HEK293 (cell line): ENCODE measurements at regions not wholly inside any gene's neighbourhood (a gene's known extent, or its start where the extent isn't known, plus 50 kb on each side); places are given as distances from the start of the nearest gene placed in this dataset.

Experiments
- BCL11A ChIP-seq: fragments of 450-650 bp; formaldehyde crosslinking; IDR thresholded peaks from 2 replicates; pipeline ENCODE4 v1.5.1; 2016; ENCODE audit warnings: low read depth, missing biosample characterization, missing genetic modification characterization
- TRIM28 ChIP-seq: IDR thresholded peaks from 2 replicates; pipeline ENCODE4 v1.6.1; 2011; ENCODE audit warnings: low read length, control low read depth, borderline replicate concordance
- ZBTB7A ChIP-seq: fragments of 450-650 bp; formaldehyde crosslinking; IDR thresholded peaks from 2 replicates; pipeline ENCODE4 v1.5.1; 2016; ENCODE audit warnings: low read depth, missing biosample characterization, missing genetic modification characterization
- ZNF302 ChIP-seq: fragments of 450-650 bp; formaldehyde crosslinking; IDR thresholded peaks from 2 replicates; pipeline ENCODE4 v1.5.1; 2016; ENCODE audit warnings: missing biosample characterization, missing genetic modification characterization, low read depth
- ZNF558 ChIP-seq: fragments of 450-650 bp; formaldehyde crosslinking; IDR thresholded peaks from 2 replicates; pipeline ENCODE4 v1.5.1; 2016; ENCODE audit warnings: missing biosample characterization, missing genetic modification characterization
- ZNF660 ChIP-seq: fragments of 450-650 bp; IDR thresholded peaks from 2 replicates; pipeline ENCODE4 v1.5.1; 2018; ENCODE audit warnings: missing biosample characterization, mild to moderate bottlenecking, missing genetic modification characterization
- ZSCAN30 ChIP-seq: fragments of 450-650 bp; IDR thresholded peaks from 2 replicates; pipeline ENCODE4 v1.5.1; 2018; ENCODE audit warnings: missing biosample characterization, mild to moderate bottlenecking, missing genetic modification characterization, moderate library complexity
- TF ChIP-seq, protein P1 (sequence below): fragments of 450-650 bp; formaldehyde crosslinking; IDR thresholded peaks from 2 replicates; pipeline ENCODE4 v1.5.1; 2017; ENCODE audit warnings: missing biosample characterization, missing genetic modification characterization
- TF ChIP-seq, protein P2 (sequence below): fragments of 450-650 bp; formaldehyde crosslinking; IDR thresholded peaks from 2 replicates; pipeline ENCODE4 v1.5.1; 2016; ENCODE audit warnings: missing biosample characterization, missing genetic modification characterization

DNA sequence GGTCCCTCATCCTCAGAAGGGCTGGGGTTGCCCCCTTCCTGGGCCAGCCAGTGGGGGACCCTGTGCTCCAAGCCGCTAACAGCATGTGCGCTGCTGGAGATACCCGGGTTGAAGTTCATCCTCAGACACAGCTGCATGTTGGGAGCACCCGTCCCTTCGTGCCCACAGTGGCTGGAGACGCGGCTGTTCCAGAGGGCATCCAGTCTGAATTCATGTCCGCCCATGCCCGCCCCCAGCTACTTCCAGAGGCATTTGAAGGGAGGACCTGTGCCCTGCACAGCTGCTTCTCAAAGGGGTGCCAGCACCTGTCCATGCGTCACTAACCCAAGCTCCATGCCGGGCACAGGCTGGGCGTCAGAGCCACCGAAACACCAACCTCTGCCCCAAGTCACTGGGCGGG lies 68.1 kb upstream of the ADGRA1 start:
- no peak for TF ChIP-seq ZSCAN30
- TF ChIP-seq ZNF660 (tag by site-specific recombination), result no peak
- no peak for TF ChIP-seq BCL11A (tag by site-specific recombination)
- TF ChIP-seq ZNF558 (tag by site-specific recombination), result no peak
- no peak for TF ChIP-seq ZNF302 (tag by site-specific recombination)
- TF ChIP-seq TRIM28, result no peak
- no peak for TF ChIP-seq ZBTB7A
- TF ChIP-seq, protein P1, sequence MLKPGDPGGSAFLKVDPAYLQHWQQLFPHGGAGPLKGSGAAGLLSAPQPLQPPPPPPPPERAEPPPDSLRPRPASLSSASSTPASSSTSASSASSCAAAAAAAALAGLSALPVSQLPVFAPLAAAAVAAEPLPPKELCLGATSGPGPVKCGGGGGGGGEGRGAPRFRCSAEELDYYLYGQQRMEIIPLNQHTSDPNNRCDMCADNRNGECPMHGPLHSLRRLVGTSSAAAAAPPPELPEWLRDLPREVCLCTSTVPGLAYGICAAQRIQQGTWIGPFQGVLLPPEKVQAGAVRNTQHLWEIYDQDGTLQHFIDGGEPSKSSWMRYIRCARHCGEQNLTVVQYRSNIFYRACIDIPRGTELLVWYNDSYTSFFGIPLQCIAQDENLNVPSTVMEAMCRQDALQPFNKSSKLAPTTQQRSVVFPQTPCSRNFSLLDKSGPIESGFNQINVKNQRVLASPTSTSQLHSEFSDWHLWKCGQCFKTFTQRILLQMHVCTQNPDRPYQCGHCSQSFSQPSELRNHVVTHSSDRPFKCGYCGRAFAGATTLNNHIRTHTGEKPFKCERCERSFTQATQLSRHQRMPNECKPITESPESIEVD (tag by site-specific recombination), result no peak
- TF ChIP-seq, protein P2, sequence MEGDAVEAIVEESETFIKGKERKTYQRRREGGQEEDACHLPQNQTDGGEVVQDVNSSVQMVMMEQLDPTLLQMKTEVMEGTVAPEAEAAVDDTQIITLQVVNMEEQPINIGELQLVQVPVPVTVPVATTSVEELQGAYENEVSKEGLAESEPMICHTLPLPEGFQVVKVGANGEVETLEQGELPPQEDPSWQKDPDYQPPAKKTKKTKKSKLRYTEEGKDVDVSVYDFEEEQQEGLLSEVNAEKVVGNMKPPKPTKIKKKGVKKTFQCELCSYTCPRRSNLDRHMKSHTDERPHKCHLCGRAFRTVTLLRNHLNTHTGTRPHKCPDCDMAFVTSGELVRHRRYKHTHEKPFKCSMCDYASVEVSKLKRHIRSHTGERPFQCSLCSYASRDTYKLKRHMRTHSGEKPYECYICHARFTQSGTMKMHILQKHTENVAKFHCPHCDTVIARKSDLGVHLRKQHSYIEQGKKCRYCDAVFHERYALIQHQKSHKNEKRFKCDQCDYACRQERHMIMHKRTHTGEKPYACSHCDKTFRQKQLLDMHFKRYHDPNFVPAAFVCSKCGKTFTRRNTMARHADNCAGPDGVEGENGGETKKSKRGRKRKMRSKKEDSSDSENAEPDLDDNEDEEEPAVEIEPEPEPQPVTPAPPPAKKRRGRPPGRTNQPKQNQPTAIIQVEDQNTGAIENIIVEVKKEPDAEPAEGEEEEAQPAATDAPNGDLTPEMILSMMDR (tag by site-specific recombination), result no peak
